GM21390 (cell line): ENCODE measurements at regions not wholly inside any gene's neighbourhood (a gene's known extent, or its start where the extent isn't known, plus 50 kb on each side); places are given as distances from the start of the nearest gene placed in this dataset.
"Not testable (repeated sequence)": the region's sequence is repeated elsewhere in the genome, so short reads cannot be mapped to it uniquely, and the experiment has no call there.

ENCODE experiments used
- ATAC-seq: cut with Tn5 transposase; IDR thresholded peaks from one replicate; pipeline ENCODE4 v1.9.1; 2021; ENCODE audit not compliant: unreplicated experiment

- ATAC-seq = no peak
Measured at GRCh38 chr2:56510610-56511009, 326.8 kb downstream of the CCDC85A start.

- no peak for ATAC-seq
Measured at GRCh38 chr2:56515399-56515798, 331.6 kb downstream of the CCDC85A start.

- no peak for ATAC-seq
Measured at GRCh38 chr2:56519806-56520205, 336.0 kb downstream of the CCDC85A start.

GRCh38 chr2:56522605-56523089 lies 338.9 kb downstream of the CCDC85A start:
- no peak for ATAC-seq

GRCh38 chr2:56523816-56524215 lies 340.0 kb downstream of the CCDC85A start:
- no peak for ATAC-seq

- ATAC-seq = no peak
Measured at GRCh38 chr2:56531668-56532420, 348.1 kb downstream of the CCDC85A start.

GRCh38 chr2:56534321-56534720 lies 350.5 kb downstream of the CCDC85A start:
- ATAC-seq = no peak

- ATAC-seq = no peak
Measured at GRCh38 chr2:56537756-56538155, 354.0 kb downstream of the CCDC85A start.

GRCh38 chr2:56539618-56540017 lies 355.8 kb downstream of the CCDC85A start:
- ATAC-seq = no peak

- ATAC-seq = no peak
Measured at GRCh38 chr2:56540467-56540866, 356.7 kb downstream of the CCDC85A start.

- ATAC-seq = no peak
Measured at GRCh38 chr2:56540916-56541315, 357.1 kb downstream of the CCDC85A start.

GRCh38 chr2:56542213-56542612 lies 358.4 kb downstream of the CCDC85A start:
- no peak for ATAC-seq

GRCh38 chr2:56565143-56565542 lies 381.4 kb downstream of the CCDC85A start:
- ATAC-seq = no peak

- ATAC-seq = no peak
Measured at GRCh38 chr2:56571074-56571473, 387.3 kb downstream of the CCDC85A start.

- ATAC-seq = no peak
Measured at GRCh38 chr2:56576001-56576400, 392.2 kb downstream of the CCDC85A start.

GRCh38 chr2:56580242-56580641 lies 396.5 kb downstream of the CCDC85A start:
- ATAC-seq = no peak

GRCh38 chr2:56582570-56582969 lies 398.8 kb downstream of the CCDC85A start:
- no peak for ATAC-seq

GRCh38 chr2:56583796-56584315 lies 400.1 kb downstream of the CCDC85A start:
- ATAC-seq = no peak

- no peak for ATAC-seq
Measured at GRCh38 chr2:56587456-56587855, 403.7 kb downstream of the CCDC85A start.

- ATAC-seq = no peak
Measured at GRCh38 chr2:56589194-56589593, 405.4 kb downstream of the CCDC85A start.

- ATAC-seq = no peak
Measured at GRCh38 chr2:56589835-56590234, 406.0 kb downstream of the CCDC85A start.

GRCh38 chr2:56590611-56591010 lies 406.8 kb downstream of the CCDC85A start:
- no peak for ATAC-seq

- ATAC-seq = not testable (repeated sequence)
Measured at GRCh38 chr2:56606086-56606485, 422.3 kb downstream of the CCDC85A start.
